ENCODE measurements at regions not wholly inside any gene's neighbourhood (a gene's known extent, or its start where the extent isn't known, plus 50 kb on each side); places are given as distances from the start of the nearest gene placed in this dataset.

GRCh38 chr14:54132496-54132895, 175.9 kb upstream of the BMP4 start:
- DNase-seq: no peak

GRCh38 chr14:54133896-54134295, 177.3 kb upstream of the BMP4 start:
- DNase-seq: no peak

- DNase-seq: no peak
Observed at GRCh38 chr14:54135804-54136280, 179.2 kb upstream of the BMP4 start.

GRCh38 chr14:54136894-54137613, 180.4 kb upstream of the BMP4 start:
- DNase-seq: no peak

- DNase-seq: no peak
Observed at GRCh38 chr14:54137614-54137961, 181.0 kb upstream of the BMP4 start.

- DNase-seq: no peak
Observed at GRCh38 chr14:54138024-54138353, 181.4 kb upstream of the BMP4 start.

- no peak for DNase-seq
Observed at GRCh38 chr14:54138354-54139038, 181.9 kb upstream of the BMP4 start.

- DNase-seq: no peak
Observed at GRCh38 chr14:54140551-54140950, 183.9 kb upstream of the BMP4 start.

- no peak for DNase-seq
Observed at GRCh38 chr14:54146601-54147000, 190.0 kb upstream of the BMP4 start.

GRCh38 chr14:54147282-54147681, 190.7 kb upstream of the BMP4 start:
- DNase-seq: no peak

GRCh38 chr14:54147758-54148157, 191.1 kb upstream of the BMP4 start:
- DNase-seq: no peak

GRCh38 chr14:54148251-54148650, 191.6 kb upstream of the BMP4 start:
- DNase-seq: no peak

- no peak for DNase-seq
Observed at GRCh38 chr14:54152351-54152750, 195.7 kb upstream of the BMP4 start.

GRCh38 chr14:54166049-54166950, 209.7 kb upstream of the BMP4 start:
- no peak for DNase-seq

- no peak for DNase-seq
Observed at GRCh38 chr14:54168489-54168888, 211.9 kb upstream of the BMP4 start.

GRCh38 chr14:54169254-54169924, 212.8 kb upstream of the BMP4 start:
- DNase-seq: no peak

- no peak for DNase-seq
Observed at GRCh38 chr14:54170301-54170700, 213.7 kb upstream of the BMP4 start.

GRCh38 chr14:54172114-54172513, 215.5 kb upstream of the BMP4 start:
- DNase-seq: no peak

- DNase-seq: no peak
Observed at GRCh38 chr14:54172562-54172961, 215.9 kb upstream of the BMP4 start.

- DNase-seq: no peak
Observed at GRCh38 chr14:54173802-54174201, 217.2 kb upstream of the BMP4 start.

GRCh38 chr14:54174457-54174856, 217.8 kb upstream of the BMP4 start:
- DNase-seq: no peak

- peak; percentile 11 for DNase-seq
Observed at GRCh38 chr14:54175298-54175942, 218.8 kb upstream of the BMP4 start.

- DNase-seq: no peak
Observed at GRCh38 chr14:54177019-54177418, 219.8 kb upstream of the CDKN3 start.
